Keratinocyte (primary cell): ENCODE measurements at regions not wholly inside any gene's neighbourhood (a gene's known extent, or its start where the extent isn't known, plus 50 kb on each side); places are given as distances from the start of the nearest gene placed in this dataset.

Source experiments
- EZH2 ChIP-seq: IDR thresholded peaks from one replicate; pipeline ENCODE4 v1.6.1; 2012; ENCODE audit warnings: inconsistent platforms, mild to moderate bottlenecking, low read length, moderate library complexity
- TF ChIP-seq, protein P1 (sequence below), 3 experiments: IDR thresholded peaks in 1 of 3; conservative IDR thresholded peaks in 1 of 3; optimal IDR thresholded peaks in 1 of 3; 2 replicates in 2 of 3; 3 replicates in 1 of 3; pipeline versions ENCODE3 to v1.5.1; 2011; ENCODE audit warnings: low read length in 3 of 3, mild to moderate bottlenecking in 3 of 3, moderate library complexity in 2 of 3, control low read depth in 1 of 3, inconsistent platforms in 1 of 3; ENCODE audit not compliant: insufficient read depth in 2 of 3; ENCODE audit errors: extremely low read depth in 1 of 3

DNA sequence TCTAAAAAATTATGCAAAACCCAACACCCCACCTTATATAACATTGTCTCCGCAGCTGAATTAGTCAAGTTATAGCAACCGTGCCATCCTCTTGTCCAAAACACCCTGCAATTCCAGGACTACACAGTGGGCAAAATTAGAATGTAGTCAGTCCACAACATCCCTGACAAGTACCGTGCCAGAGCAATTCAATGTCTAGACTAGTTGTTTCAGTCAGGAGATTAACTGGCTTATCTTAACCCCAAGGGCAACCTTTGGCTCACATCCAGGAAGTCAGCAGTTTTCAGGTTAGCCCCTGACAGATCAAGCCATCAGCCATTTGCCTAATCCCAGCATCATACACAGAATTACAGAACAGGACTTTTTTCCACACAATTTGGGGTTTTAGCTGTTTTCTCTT is 240.8 kb upstream of the TMEM161B start:
- TF ChIP-seq, protein P1, sequence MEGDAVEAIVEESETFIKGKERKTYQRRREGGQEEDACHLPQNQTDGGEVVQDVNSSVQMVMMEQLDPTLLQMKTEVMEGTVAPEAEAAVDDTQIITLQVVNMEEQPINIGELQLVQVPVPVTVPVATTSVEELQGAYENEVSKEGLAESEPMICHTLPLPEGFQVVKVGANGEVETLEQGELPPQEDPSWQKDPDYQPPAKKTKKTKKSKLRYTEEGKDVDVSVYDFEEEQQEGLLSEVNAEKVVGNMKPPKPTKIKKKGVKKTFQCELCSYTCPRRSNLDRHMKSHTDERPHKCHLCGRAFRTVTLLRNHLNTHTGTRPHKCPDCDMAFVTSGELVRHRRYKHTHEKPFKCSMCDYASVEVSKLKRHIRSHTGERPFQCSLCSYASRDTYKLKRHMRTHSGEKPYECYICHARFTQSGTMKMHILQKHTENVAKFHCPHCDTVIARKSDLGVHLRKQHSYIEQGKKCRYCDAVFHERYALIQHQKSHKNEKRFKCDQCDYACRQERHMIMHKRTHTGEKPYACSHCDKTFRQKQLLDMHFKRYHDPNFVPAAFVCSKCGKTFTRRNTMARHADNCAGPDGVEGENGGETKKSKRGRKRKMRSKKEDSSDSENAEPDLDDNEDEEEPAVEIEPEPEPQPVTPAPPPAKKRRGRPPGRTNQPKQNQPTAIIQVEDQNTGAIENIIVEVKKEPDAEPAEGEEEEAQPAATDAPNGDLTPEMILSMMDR (optimal IDR thresholded peaks at IDR 0.05 in 1 of 3, IDR thresholded peaks at IDR 0.05 in 1 of 3, conservative IDR thresholded peaks at IDR 0.05 in 1 of 3; ENCODE audit: extremely low read depth in 1 of 3, insufficient read depth in 2 of 3, low read length in 3 of 3), result no peak
- TF ChIP-seq EZH2, result no peak
